HepG2 (cell line): ENCODE measurements at regions not wholly inside any gene's neighbourhood (a gene's known extent, or its start where the extent isn't known, plus 50 kb on each side); places are given as distances from the start of the nearest gene placed in this dataset.

ENCODE experiments used
- ATAC-seq: fragments of 200-7000 bp; cut with Tn5 transposase; 3 replicates; pipeline ENCODE4 v1.9.1; 2020; ENCODE audit warnings: mild to moderate bottlenecking, moderate library complexity
- BruUV-seq: library from RNA; stranded (reverse); fragments of 400-500 nt; replicated peaks from 2 replicates; lab custom pipeline; 2021; lab: Mats Ljungman, UMichigan
- CTCF ChIA-PET: fragments of 300-600 bp; formaldehyde crosslinking; extraction: SDS; loops from one replicate; lab custom pipeline; 2021; ENCODE audit warnings: low total read pairs, inconsistent platforms, low intra/inter-chr PET ratio; lab: Yijun Ruan, JAX
- POLR2A ChIA-PET: fragments of 350-600 bp; sonication (Branson Sonifier 250); formaldehyde crosslinking; loops from one replicate; lab custom pipeline; 2020; ENCODE audit warnings: antibody characterized with exemption, inconsistent platforms; lab: Yijun Ruan, JAX
- DNase-seq: peaks from one replicate; pipeline ENCODE4 v3.0.0-alpha.2; 2015; ENCODE audit warnings: low spot score
- FAIRE-seq: peaks from 3 replicates; lab custom pipeline; 2011; peaks lifted over from hg19 to GRCh38; lab: Jason Lieb, UNC
- H2AFZ ChIP-seq: one replicate; pipeline ENCODE4 v1.6.1; 2011; ENCODE audit warnings: low read length, inconsistent platforms
- H3K27ac ChIP-seq: fragments of 300-600 bp; 3 replicates; pipeline ENCODE4 v1.8.0; 2011; ENCODE audit warnings: mixed run types, mild to moderate bottlenecking, mixed read lengths, low read length, inconsistent platforms; ENCODE audit not compliant: insufficient read depth; ENCODE audit errors: extremely low read length
- H3K27me3 ChIP-seq, 2 experiments: fragments of 200-600 bp in 1 of 2; 2 replicates in 1 of 2; 3 replicates in 1 of 2; pipeline versions ENCODE4 v1.6.0 to v1.8.0; 2011; ENCODE audit warnings: low read length in 2 of 2, mild to moderate bottlenecking in 2 of 2, moderate library complexity in 2 of 2, inconsistent platforms in 1 of 2; ENCODE audit not compliant: insufficient read depth in 2 of 2, control insufficient read depth in 1 of 2
- H3K36me3 ChIP-seq, 2 experiments: fragments of 200-600 bp in 1 of 2; replicated peaks in 1 of 2; 2 replicates in 1 of 2; 3 replicates in 1 of 2; pipeline versions ENCODE4 v1.5.1 to v1.8.0; 2011; ENCODE audit warnings: low read length in 2 of 2, inconsistent platforms in 1 of 2; ENCODE audit not compliant: insufficient read depth in 2 of 2, control insufficient read depth in 1 of 2
- H3K4me1 ChIP-seq: 2 replicates; pipeline ENCODE4 v1.5.1; 2012; ENCODE audit warnings: low read length, inconsistent platforms; ENCODE audit not compliant: insufficient read depth
- H3K4me2 ChIP-seq: 2 replicates; pipeline ENCODE4 v1.6.0; 2011; ENCODE audit warnings: low read depth, low read length, inconsistent platforms
- H3K4me3 ChIP-seq, 3 experiments: fragments of 200-600 bp in 1 of 3; sonication (generic), shearing (Covaris generic) in 1 of 3; replicated peaks in 1 of 3; 2 replicates each; pipeline ENCODE4 v1.5.1; 2011 to 2016; ENCODE audit warnings: low read length in 3 of 3, inconsistent platforms in 2 of 3, low read depth in 2 of 3, mild to moderate bottlenecking in 2 of 3, control low read depth in 1 of 3, mixed read lengths in 1 of 3; ENCODE audit not compliant: insufficient read depth in 1 of 3
- H3K79me2 ChIP-seq: one replicate; pipeline ENCODE4 v1.6.1; 2011; ENCODE audit warnings: low read length, inconsistent platforms; ENCODE audit not compliant: insufficient read depth
- H3K9ac ChIP-seq: 2 replicates; pipeline ENCODE4 v1.6.0; 2011; ENCODE audit warnings: mild to moderate bottlenecking, low read depth, low read length, inconsistent platforms; ENCODE audit not compliant: insufficient read depth
- H3K9me3 ChIP-seq: 2 replicates; pipeline ENCODE4 v1.5.1; 2012; ENCODE audit warnings: mild to moderate bottlenecking, low read length
- H4K20me1 ChIP-seq: 2 replicates; pipeline ENCODE4 v1.6.0; 2011; ENCODE audit warnings: inconsistent platforms, mild to moderate bottlenecking, low read length, moderate library complexity; ENCODE audit not compliant: insufficient read depth
- CEBPZ ChIP-seq: IDR thresholded peaks from 2 replicates; pipeline ENCODE4 v1.6.1; 2012; ENCODE audit warnings: low read length, improper control_type of control experiment
- FIP1L1 ChIP-seq: fragments of 200-400 bp; formaldehyde crosslinking; IDR thresholded peaks from 2 replicates; pipeline ENCODE4 v1.6.1; 2018; ENCODE audit warnings: low read depth, mild to moderate bottlenecking, low read length, moderate library complexity, borderline replicate concordance; ENCODE audit not compliant: insufficient read depth
- GABPA ChIP-seq, 2 experiments: IDR thresholded peaks; 2 replicates each; pipeline ENCODE4 v1.6.1; 2011 to 2016; ENCODE audit warnings: low read depth in 2 of 2, low read length in 1 of 2, missing biosample characterization in 1 of 2, missing genetic modification characterization in 1 of 2
- HNRNPL ChIP-seq: fragments of 200-400 bp; formaldehyde crosslinking; IDR thresholded peaks from 2 replicates; pipeline ENCODE4 v1.6.1; 2017; ENCODE audit warnings: mild to moderate bottlenecking, low read depth, low read length
- IRX3 ChIP-seq: sonication (generic); formaldehyde crosslinking; IDR thresholded peaks from 2 replicates; pipeline ENCODE4 v1.8.1; 2023; ENCODE audit warnings: mild to moderate bottlenecking, low read depth, missing genetic modification reagents, borderline replicate concordance
- MLXIP ChIP-seq: sonication (generic); formaldehyde crosslinking; IDR thresholded peaks from 2 replicates; pipeline ENCODE4 v1.9.0; 2021; ENCODE audit warnings: missing genetic modification reagents, borderline replicate concordance
- PHF8 ChIP-seq: sonication (generic); formaldehyde crosslinking; IDR thresholded peaks from 2 replicates; pipeline ENCODE4 v1.5.0; 2020; ENCODE audit warnings: missing genetic modification reagents
- SIX4 ChIP-seq: sonication (generic); formaldehyde crosslinking; IDR thresholded peaks from 2 replicates; pipeline ENCODE4 v1.4.0; 2020; ENCODE audit warnings: missing genetic modification reagents
- ZFP62 ChIP-seq: sonication (generic); formaldehyde crosslinking; IDR thresholded peaks from 2 replicates; pipeline ENCODE4 v1.4.0; 2020; ENCODE audit warnings: missing genetic modification reagents
- ZNF251 ChIP-seq: sonication (generic); formaldehyde crosslinking; IDR thresholded peaks from 2 replicates; pipeline ENCODE4 v1.9.0; 2021; ENCODE audit warnings: mild to moderate bottlenecking, missing genetic modification reagents
- ZNF282 ChIP-seq: fragments of 450-650 bp; IDR thresholded peaks from 2 replicates; pipeline ENCODE4 v1.6.1; 2018; ENCODE audit not compliant: partially characterized antibody
- ZNF672 ChIP-seq: sonication (generic); formaldehyde crosslinking; IDR thresholded peaks from 2 replicates; pipeline ENCODE4 v1.8.1; 2022; ENCODE audit warnings: missing genetic modification reagents
- ZNF678 ChIP-seq: sonication (generic); formaldehyde crosslinking; IDR thresholded peaks from 2 replicates; pipeline ENCODE4 v1.4.0; 2020; ENCODE audit warnings: mild to moderate bottlenecking, missing genetic modification reagents
- ZNF768 ChIP-seq: sonication (generic); formaldehyde crosslinking; IDR thresholded peaks from 2 replicates; pipeline ENCODE4 v1.4.0; 2020; ENCODE audit warnings: missing genetic modification reagents
- in situ Hi-C: cut with HindIII; loops from 2 replicates; pipeline ENCODE4 v1.10.0; 2017; ENCODE audit warnings: low pct_unique_long_range_greater_than_20kb; ENCODE audit not compliant: extremely low pct_ligation_motif_present
- intact Hi-C: fragments of 100-400 bp; cut with micrococcal nuclease; formaldehyde crosslinking; loops from one replicate; pipeline ENCODE4 v1.10.0; 2022; ENCODE audit not compliant: unreplicated experiment
- TF ChIP-seq, protein P1 (sequence below): sonication (generic); formaldehyde crosslinking; IDR thresholded peaks from 2 replicates; pipeline ENCODE4 v1.4.0; 2020; ENCODE audit warnings: mild to moderate bottlenecking, missing genetic modification reagents
- TF ChIP-seq, protein P2 (sequence below): IDR thresholded peaks from 2 replicates; pipeline ENCODE4 v1.6.1; 2018; ENCODE audit warnings: missing genetic modification reagents, mild to moderate bottlenecking, missing compliant biosample characterization

DNA sequence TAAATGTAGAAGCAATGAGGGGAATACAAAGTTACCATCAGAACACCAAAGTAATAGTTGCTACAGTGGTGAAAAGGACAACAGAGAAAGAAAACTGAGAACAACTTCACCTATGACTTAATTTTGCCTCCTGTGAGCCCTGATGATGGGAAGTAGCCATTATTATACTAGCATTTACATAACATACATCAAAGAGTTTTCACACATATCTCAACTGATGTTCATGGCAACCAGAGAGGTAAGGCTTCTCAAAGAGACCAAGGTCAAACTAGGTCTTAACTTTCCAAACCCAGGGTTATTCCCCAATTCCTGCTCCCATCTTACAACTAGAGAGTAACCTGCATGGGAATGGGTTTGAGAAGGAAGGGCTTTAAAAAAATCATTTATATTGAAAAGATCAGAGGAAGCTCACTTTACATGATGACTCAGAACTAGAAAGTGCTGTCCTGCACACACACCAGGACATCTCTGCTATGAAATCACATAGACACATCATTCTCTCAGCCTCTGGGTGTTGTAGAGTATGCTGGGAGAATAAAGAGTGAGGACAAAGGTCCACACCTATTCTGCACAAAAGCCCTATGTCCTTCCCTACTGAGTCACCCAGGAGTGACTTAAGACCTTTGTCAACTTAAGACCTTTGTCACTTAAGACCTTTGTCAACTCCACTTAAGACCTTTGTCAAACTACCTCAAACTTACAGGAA, 179.7 kb downstream of the TNFSF18 start:
- Histone ChIP-seq H3K4me2 (no peak overlapping the region), H4K20me1 (no peaks in the 10 kb centered on the region), H3K36me3 (no peaks in the 10 kb centered on the region), H3K9me3 (no peaks in the 10 kb centered on the region), H3K4me1 (no peaks in the 10 kb centered on the region), H2AFZ (no peak overlapping the region), H3K27ac (no peak overlapping the region), H3K79me2 (no peaks in the 10 kb centered on the region), H3K4me3 (no peak overlapping the region), H3K27me3 (no peaks in the 10 kb centered on the region; a peak in 1 of 5 replicates), H3K9ac (no peak overlapping the region)
- intact Hi-C loops: no loop called here
- DNase-seq: no peak
- FAIRE-seq: no peak
- POLR2A ChIA-PET: no interaction called here
- in situ Hi-C loops: no loop called here
- ATAC-seq: no peak
- no peak for TF ChIP-seq MLXIP (CRISPR knock-in tag)
- TF ChIP-seq CEBPZ: no peak
- TF ChIP-seq SIX4 (CRISPR knock-in tag): no peak
- TF ChIP-seq ZNF672 (CRISPR knock-in tag): no peak
- TF ChIP-seq IRX3: no peak
- TF ChIP-seq FIP1L1: no peak
- TF ChIP-seq ZNF251 (CRISPR knock-in tag): no peak
- no peak for TF ChIP-seq ZFP62
- no peak for TF ChIP-seq ZNF678 (CRISPR knock-in tag)
- TF ChIP-seq, protein P1, sequence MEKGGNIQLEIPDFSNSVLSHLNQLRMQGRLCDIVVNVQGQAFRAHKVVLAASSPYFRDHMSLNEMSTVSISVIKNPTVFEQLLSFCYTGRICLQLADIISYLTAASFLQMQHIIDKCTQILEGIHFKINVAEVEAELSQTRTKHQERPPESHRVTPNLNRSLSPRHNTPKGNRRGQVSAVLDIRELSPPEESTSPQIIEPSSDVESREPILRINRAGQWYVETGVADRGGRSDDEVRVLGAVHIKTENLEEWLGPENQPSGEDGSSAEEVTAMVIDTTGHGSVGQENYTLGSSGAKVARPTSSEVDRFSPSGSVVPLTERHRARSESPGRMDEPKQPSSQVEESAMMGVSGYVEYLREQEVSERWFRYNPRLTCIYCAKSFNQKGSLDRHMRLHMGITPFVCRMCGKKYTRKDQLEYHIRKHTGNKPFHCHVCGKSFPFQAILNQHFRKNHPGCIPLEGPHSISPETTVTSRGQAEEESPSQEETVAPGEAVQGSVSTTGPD (CRISPR knock-in tag): no peak
- no peak for TF ChIP-seq GABPA (IDR thresholded peaks at IDR 0.05; ENCODE audit: low read depth, low read length)
- TF ChIP-seq GABPA (CRISPR knock-in tag; IDR thresholded peaks at IDR 0.05; ENCODE audit: low read depth): no peak
- TF ChIP-seq, protein P2, sequence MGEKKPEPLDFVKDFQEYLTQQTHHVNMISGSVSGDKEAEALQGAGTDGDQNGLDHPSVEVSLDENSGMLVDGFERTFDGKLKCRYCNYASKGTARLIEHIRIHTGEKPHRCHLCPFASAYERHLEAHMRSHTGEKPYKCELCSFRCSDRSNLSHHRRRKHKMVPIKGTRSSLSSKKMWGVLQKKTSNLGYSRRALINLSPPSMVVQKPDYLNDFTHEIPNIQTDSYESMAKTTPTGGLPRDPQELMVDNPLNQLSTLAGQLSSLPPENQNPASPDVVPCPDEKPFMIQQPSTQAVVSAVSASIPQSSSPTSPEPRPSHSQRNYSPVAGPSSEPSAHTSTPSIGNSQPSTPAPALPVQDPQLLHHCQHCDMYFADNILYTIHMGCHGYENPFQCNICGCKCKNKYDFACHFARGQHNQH: no peak
- TF ChIP-seq ZNF282: no peak
- no peak for TF ChIP-seq ZNF768 (CRISPR knock-in tag)
- TF ChIP-seq PHF8 (CRISPR knock-in tag): no peak
- no peak for TF ChIP-seq HNRNPL
- CTCF ChIA-PET: no interaction called here
- no TSS peak for BruUV-seq
